ENCODE measurements at regions not wholly inside any gene's neighbourhood (a gene's known extent, or its start where the extent isn't known, plus 50 kb on each side); places are given as distances from the start of the nearest gene placed in this dataset.

DNA sequence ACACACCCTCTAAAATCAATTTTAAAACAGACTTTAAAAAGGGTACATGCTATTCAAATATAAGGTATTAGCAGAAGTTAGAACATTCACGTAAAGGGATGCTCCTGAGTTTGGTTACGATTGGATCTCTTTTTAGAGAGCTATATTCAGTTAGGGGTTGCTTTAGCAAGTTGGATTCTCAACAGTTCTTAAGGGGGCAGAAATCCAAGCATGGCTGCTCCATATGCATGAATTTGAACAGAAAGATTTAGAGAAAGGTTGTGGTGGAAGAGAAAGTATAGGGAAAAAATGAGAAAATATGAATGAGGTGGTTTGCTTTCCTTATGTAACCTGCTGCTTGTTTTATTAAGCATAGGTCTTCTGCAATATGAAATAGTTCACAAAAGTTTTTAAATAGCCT is 855.1 kb downstream of the SORCS1 start:
- TF ChIP-seq CTCF (IDR thresholded peaks at IDR 0.05) (no peak), POLR2A (IDR thresholded peaks at IDR 0.05) (no peak)

Measured in adrenal gland (tissue), 5 donors.